GM21619 (cell line): ENCODE measurements at regions not wholly inside any gene's neighbourhood (a gene's known extent, or its start where the extent isn't known, plus 50 kb on each side); places are given as distances from the start of the nearest gene placed in this dataset.
A peak's percentile ranks its signal among the peaks of the same experiment; 100 is the strongest.
"Not testable (repeated sequence)": the region's sequence is repeated elsewhere in the genome, so short reads cannot be mapped to it uniquely, and the experiment has no call there.

Source experiments
- ATAC-seq: cut with Tn5 transposase; IDR thresholded peaks from one replicate; pipeline ENCODE4 v1.9.1; 2021; ENCODE audit not compliant: unreplicated experiment

GRCh38 chr5:157997991-157998504, 139.1 kb upstream of the CLINT1 start:
- no peak for ATAC-seq

GRCh38 chr5:157994906-157995519, 136.1 kb upstream of the CLINT1 start:
- ATAC-seq = peak; percentile 92

GRCh38 chr5:157993986-157994691, 135.2 kb upstream of the CLINT1 start:
- no peak for ATAC-seq

- no peak for ATAC-seq
Observed at GRCh38 chr5:157993201-157993600, 134.3 kb upstream of the CLINT1 start.

- ATAC-seq = no peak
Observed at GRCh38 chr5:157990583-157991181, 131.7 kb upstream of the CLINT1 start.

GRCh38 chr5:157989296-157989695, 130.4 kb upstream of the CLINT1 start:
- ATAC-seq = no peak

- no peak for ATAC-seq
Observed at GRCh38 chr5:157987259-157987658, 128.3 kb upstream of the CLINT1 start.

GRCh38 chr5:157986431-157986990, 127.6 kb upstream of the CLINT1 start:
- no peak for ATAC-seq

GRCh38 chr5:157984611-157985010, 125.7 kb upstream of the CLINT1 start:
- ATAC-seq = no peak

GRCh38 chr5:157983906-157984551, 125.1 kb upstream of the CLINT1 start:
- ATAC-seq = no peak

- no peak for ATAC-seq
Observed at GRCh38 chr5:157978061-157978460, 119.1 kb upstream of the CLINT1 start.

- no peak for ATAC-seq
Observed at GRCh38 chr5:157976429-157976828, 117.5 kb upstream of the CLINT1 start.

- ATAC-seq = no peak
Observed at GRCh38 chr5:157972579-157972978, 113.6 kb upstream of the CLINT1 start.

GRCh38 chr5:157971571-157972216, 112.7 kb upstream of the CLINT1 start:
- no peak for ATAC-seq

- ATAC-seq = not testable (repeated sequence)
Observed at GRCh38 chr5:157968570-157968969, 109.6 kb upstream of the CLINT1 start.

GRCh38 chr5:157965989-157966388, 107.0 kb upstream of the CLINT1 start:
- no peak for ATAC-seq

GRCh38 chr5:157965040-157965678, 106.2 kb upstream of the CLINT1 start:
- ATAC-seq = no peak

GRCh38 chr5:157963761-157964160, 104.8 kb upstream of the CLINT1 start:
- no peak for ATAC-seq

GRCh38 chr5:157963244-157963643, 104.3 kb upstream of the CLINT1 start:
- no peak for ATAC-seq

- not testable (repeated sequence) for ATAC-seq
Observed at GRCh38 chr5:157962686-157963085, 103.7 kb upstream of the CLINT1 start.
